Stimulated activated CD4-positive, alpha-beta T cell treated with anti-CD3 and anti-CD28 coated beads, Interleukin-15, amount 100 ng/mL, for 48 hours (primary cell): ENCODE measurements at regions not wholly inside any gene's neighbourhood (a gene's known extent, or its start where the extent isn't known, plus 50 kb on each side); places are given as distances from the start of the nearest gene placed in this dataset.
"Not testable (repeated sequence)": the region's sequence is repeated elsewhere in the genome, so short reads cannot be mapped to it uniquely, and the experiment has no call there.

Experiments
- DNase-seq, 2 donors: peaks; one replicate each; pipeline ENCODE4 v3.0.0-alpha.2; 2020; ENCODE audit warnings: low read depth in 2 of 2

- no peak for DNase-seq
Observed at GRCh38 chr1:173257805-173258204, 50.7 kb upstream of the TNFSF4 start.

- DNase-seq = no peak
Observed at GRCh38 chr1:173258479-173259264, 51.5 kb upstream of the TNFSF4 start.

DNA sequence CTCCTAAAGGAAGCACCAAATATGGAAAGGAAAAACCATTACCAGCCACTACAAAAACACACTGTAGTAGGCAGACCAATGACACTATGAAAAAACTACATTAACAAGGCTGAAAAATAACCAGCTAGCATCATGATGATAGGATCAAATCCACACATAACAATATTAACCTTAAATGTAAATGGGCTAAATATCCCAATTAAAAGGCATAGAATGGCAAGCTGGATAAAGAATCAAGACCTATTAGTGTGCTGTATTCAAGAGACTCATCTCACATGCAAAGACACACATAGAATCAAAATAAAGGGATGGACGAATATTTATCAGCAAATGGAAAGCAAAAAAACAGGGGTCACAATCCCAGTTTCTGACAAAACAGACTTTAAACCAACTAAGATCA lies 53.2 kb upstream of the TNFSF4 start:
- DNase-seq = not testable (repeated sequence)

GRCh38 chr1:173266841-173267240 lies 59.7 kb upstream of the TNFSF4 start:
- no peak for DNase-seq

DNA sequence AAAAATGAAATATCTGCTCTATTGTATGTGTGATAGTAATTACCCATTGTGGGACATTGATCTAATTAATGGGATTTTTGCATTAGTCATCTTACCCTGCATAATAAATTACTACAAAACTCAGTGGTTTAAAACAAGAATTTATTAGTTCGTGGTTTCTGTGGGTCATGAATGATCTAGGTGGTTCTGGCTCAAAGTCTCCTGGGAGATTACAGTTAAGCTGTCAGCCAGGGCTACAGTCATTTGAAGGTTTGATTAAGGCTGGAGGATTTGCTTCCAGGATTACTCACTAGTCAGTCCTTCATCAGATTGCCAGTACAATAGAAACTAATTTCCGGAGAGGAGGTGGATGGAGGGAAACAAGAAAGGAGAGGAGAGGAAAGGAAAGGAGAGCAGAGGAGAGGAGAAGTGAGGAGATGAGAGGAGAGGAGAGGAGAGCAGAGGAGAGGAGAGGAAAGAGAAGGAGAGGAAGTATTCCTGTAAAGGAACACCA lies 60.4 kb upstream of the TNFSF4 start:
- no peak for DNase-seq

DNA sequence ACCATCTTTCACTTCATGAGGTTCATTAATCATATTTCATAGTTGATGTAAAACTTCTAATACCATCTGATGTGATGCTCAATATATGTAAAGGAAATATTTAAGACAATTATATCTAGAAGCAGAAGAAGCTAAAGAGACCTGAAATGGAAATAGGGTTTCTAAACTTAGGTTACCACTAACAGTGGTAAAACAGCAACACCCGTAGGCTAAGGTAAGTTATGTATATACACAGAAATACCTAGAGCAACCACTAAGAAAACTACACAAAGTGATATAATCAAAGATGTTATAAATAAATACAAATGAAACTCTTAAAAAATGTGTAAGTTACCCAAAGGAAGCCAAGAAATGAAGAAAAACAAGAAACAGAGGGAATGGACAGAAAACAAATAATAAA lies 61.1 kb upstream of the TNFSF4 start:
- DNase-seq = no peak

GRCh38 chr1:173268786-173269277 lies 61.7 kb upstream of the TNFSF4 start:
- no peak for DNase-seq

GRCh38 chr1:173269490-173270230 lies 62.5 kb upstream of the TNFSF4 start:
- DNase-seq = no peak

DNA sequence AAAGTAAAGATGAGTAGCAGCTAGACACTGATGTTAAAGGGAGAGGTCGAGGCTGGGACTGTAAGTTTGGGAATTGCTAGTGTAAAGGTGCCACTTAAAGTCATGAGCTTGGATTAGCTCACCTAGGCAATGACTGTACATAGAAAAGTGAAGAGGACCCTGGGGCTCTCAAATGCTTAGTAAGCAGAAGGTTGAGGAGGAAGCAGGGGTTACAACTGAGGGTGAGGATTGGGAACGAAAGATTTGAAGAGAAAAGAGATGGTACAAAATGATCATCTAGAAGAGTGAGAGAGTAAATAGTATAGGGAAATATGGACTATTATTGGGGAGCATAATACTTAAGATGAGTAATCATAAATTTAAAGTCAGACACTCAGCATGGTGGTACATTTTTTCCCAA lies 63.1 kb upstream of the TNFSF4 start:
- no peak for DNase-seq

DNA sequence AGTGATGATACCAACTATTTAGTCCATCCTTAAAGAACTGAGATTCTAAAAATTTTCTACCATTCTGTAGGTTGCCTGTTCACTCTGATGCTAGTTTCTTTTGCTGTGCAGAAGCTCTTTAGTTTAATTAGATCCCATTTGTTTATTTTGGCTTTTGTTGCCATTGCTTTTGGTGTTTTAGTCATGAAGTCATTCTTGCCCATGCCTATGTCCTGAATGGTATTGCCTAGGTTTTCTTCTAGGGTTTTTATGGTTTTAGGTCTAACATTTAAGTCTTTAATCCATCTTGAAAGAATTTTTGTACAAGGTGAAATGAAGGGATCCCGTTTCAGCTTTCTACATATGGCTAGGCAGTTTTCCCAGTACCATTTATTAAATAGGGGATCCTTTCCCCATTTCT lies 63.9 kb upstream of the TNFSF4 start:
- DNase-seq = not testable (repeated sequence)

GRCh38 chr1:173275496-173275895 lies 68.4 kb upstream of the TNFSF4 start:
- DNase-seq = no peak

DNA sequence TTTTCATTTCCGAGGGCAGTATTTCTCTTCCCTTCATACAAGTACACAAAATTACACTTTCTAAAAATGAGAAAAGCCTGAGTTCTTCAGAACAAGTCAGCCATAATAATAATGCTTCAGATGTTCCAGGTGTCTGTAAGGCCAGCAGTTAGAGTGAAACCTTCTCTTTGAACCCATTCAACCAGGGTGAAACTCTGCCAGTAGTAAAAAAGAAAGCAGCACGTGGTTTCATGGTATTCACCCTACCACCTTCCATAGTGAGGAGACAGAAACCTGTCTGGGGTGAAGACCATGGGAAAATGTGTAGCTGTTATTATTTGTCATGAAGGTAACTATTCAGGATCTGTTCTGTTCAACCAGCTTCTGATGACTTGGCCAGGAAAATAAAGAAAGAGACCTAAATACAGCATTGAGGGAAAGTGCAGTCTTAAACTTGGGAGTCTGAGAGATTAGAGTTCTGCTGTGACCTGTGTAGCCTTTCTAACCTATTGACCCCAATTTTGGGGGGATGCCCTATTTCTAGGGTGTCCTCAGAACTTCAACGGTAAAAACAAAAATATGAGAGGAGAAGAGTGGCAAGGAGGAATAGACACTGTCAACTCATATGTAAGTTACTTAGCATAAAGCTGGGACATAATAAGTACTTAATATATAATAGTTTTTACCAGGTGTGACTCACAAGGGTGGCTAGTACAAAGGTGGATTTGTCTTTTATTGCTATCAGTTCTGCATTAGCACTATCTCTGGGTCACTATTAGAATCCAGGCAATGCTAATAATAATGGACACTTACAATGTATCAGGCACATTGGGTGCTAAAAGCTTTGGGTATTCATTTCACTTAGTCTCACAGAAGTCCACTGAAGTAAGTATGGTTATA lies 70.0 kb upstream of the TNFSF4 start:
- DNase-seq = no peak

GRCh38 chr1:173280899-173281660 lies 73.9 kb upstream of the TNFSF4 start:
- no peak for DNase-seq

GRCh38 chr1:173285048-173285447 lies 77.9 kb upstream of the TNFSF4 start:
- DNase-seq = no peak

DNA sequence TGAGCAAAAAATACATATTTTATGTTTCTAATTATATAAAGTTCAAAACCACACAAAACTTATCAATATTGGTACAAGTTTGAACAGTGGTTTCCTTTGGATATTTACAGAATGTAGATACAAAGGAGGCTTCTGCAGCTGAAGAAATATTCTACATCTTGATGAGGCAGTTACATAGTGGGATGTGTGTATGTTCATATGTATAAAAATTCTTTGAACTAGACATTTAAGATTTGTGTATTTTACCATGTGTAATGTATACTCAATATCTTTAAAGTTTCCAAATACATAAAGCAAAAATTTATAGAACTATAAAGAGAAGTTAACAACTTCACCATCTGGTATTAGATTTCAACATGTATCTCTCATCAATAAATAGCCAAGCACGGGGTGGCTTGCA lies 80.7 kb upstream of the TNFSF4 start:
- no peak for DNase-seq

DNA sequence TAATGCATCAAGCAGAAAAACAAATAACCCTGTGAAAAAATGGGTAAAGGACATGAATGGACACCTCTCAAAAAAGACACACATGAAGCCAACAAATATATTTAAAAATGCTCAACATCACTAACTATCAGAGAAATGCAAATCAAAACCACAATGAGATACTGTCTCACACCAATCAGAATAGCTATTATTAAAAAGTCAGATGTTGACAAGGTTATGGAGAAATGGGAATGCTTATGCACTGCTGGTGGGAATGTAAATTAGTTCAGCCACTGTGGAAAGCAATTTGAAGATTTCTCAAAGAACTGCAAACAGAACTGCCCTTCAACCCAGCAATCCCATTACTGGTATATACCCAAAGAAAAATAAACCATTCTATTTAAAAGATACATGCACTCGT lies 86.6 kb upstream of the TNFSF4 start:
- no peak for DNase-seq

- no peak for DNase-seq
Observed at GRCh38 chr1:173294843-173295242, 87.7 kb upstream of the TNFSF4 start.

- no peak for DNase-seq
Observed at GRCh38 chr1:173295391-173295790, 88.3 kb upstream of the TNFSF4 start.

DNA sequence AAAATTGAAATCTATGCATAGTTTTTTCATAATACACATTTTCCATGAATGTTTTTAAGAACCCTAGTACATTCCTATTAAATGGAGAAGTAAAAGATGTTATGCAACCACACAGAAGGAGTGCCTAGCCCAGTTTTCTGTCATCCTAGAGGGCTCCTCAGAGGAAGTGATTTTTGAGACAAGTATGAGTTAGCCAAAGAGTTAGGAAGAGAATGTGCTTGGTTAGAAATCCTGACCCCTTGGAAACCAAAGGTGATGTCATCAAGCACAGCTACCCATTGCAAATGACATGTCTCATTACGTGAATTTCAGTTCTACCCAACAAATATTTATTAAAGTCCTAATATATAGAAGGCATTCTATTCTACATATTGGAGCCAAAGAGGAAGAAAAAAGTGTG lies 88.9 kb upstream of the TNFSF4 start:
- no peak for DNase-seq

DNA sequence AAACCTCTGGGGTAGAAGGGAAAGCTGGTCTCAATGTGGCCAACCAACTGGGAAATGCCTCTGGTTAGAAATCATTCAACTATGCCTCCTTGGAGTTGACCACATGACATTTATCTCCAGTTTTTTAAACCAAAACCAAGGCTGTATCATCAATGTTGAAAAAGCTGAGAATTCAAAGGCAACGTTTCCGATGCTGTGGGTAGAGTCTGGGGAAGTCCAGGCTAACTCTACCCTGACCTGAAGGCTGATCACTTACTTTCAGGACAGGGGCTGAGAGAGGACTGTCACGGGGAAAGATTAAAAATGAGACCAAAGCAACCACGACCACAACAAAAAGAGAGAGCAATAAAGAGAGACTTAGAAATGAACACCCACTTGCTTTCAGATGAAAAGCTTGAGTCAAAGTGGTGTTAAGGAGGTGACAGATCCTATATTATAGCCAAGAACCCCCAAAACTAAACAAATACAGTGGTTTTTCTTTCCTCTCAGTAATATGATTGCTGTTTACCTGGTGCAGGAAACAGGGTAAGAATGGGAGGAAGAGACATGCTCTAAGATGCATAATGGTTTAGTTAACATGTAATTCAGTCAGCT lies 90.8 kb upstream of the TNFSF4 start:
- peak; percentile 25 to 30 for DNase-seq
